B cell (primary cell): ENCODE measurements at regions not wholly inside any gene's neighbourhood (a gene's known extent, or its start where the extent isn't known, plus 50 kb on each side); places are given as distances from the start of the nearest gene placed in this dataset.

ENCODE experiments used
- ATAC-seq: fragments of 200-7000 bp; cut with Tn5 transposase; one replicate; pipeline ENCODE4 v1.10.0; 2021; ENCODE audit warnings: low read depth, mild to moderate bottlenecking, moderate number of reproducible peaks, moderate library complexity
- CTCF ChIA-PET: fragments of 350-600 bp; sonication (Branson Sonifier 250); formaldehyde crosslinking; loops from one replicate; lab custom pipeline; 2021; ENCODE audit warnings: antibody characterized with exemption, inconsistent platforms; lab: Charles Lee
- POLR2A ChIA-PET: fragments of 350-600 bp; sonication (Branson Sonifier 250); formaldehyde crosslinking; loops from one replicate; lab custom pipeline; 2021; ENCODE audit warnings: antibody characterized with exemption; lab: Charles Lee
- DNase-seq: peaks from one replicate; pipeline ENCODE4 v3.0.0; 2013
- H2AFZ ChIP-seq: 2 replicates; pipeline ENCODE4 v1.6.1; 2012; ENCODE audit warnings: mild to moderate bottlenecking, low read depth, low read length; ENCODE audit not compliant: insufficient read depth, poor library complexity, severe bottlenecking
- H3K27ac ChIP-seq, 2 donors: 1 replicate in 1 of 2; 2 replicates in 1 of 2; pipeline ENCODE4 v1.5.1; 2012 to 2013; ENCODE audit warnings: low read length in 2 of 2, mild to moderate bottlenecking in 2 of 2, moderate library complexity in 1 of 2
- H3K27me3 ChIP-seq, 4 experiments: fragments of 200-600 bp in 1 of 4; sonication (generic) in 1 of 4; replicated peaks in 1 of 4; 1 replicate in 2 of 4; 2 replicates in 2 of 4; pipeline versions ENCODE4 v1.6.1 to v1.7.0; 2013 to 2016; ENCODE audit warnings: low read length in 3 of 4, mild to moderate bottlenecking in 2 of 4, mixed read lengths in 1 of 4, moderate library complexity in 1 of 4; ENCODE audit not compliant: insufficient read depth in 4 of 4, control insufficient read depth in 3 of 4; ENCODE audit errors: control extremely low read depth in 1 of 4
- H3K36me3 ChIP-seq, 2 experiments: replicated peaks in 1 of 2; 1 replicate in 1 of 2; 2 replicates in 1 of 2; pipeline versions ENCODE4 v1.6.1 to v1.7.1; 2013; ENCODE audit warnings: low read length in 1 of 2; ENCODE audit not compliant: insufficient read depth in 2 of 2, control insufficient read depth in 1 of 2; ENCODE audit errors: control extremely low read depth in 1 of 2, extremely low read depth in 1 of 2
- H3K4me1 ChIP-seq, 2 donors: fragments of 200-600 bp in 1 of 2; sonication (generic) in 1 of 2; 1 replicate in 1 of 2; 2 replicates in 1 of 2; pipeline versions ENCODE4 v1.5.1 to v1.6.1; 2013 to 2017; ENCODE audit warnings: low read length in 2 of 2; ENCODE audit not compliant: control insufficient read depth in 2 of 2, insufficient read depth in 2 of 2
- H3K4me2 ChIP-seq: replicated peaks from 2 replicates; pipeline ENCODE3; 2012; ENCODE audit warnings: mild to moderate bottlenecking, low read depth, low read length; ENCODE audit not compliant: poor library complexity, severe bottlenecking
- H3K4me3 ChIP-seq, 5 experiments: fragments of 200-600 bp in 1 of 5; sonication (generic) in 1 of 5; 1 replicate in 3 of 5; 2 replicates in 2 of 5; pipeline versions ENCODE4 v1.5.1 to v1.7.0; 2011 to 2016; ENCODE audit warnings: low read length in 4 of 5, mild to moderate bottlenecking in 4 of 5, low read depth in 2 of 5, control low read depth in 1 of 5, moderate library complexity in 1 of 5; ENCODE audit not compliant: insufficient read depth in 1 of 5; ENCODE audit errors: control extremely low read depth in 1 of 5, extremely low read depth in 1 of 5
- H3K79me2 ChIP-seq: fragments of 200-600 bp; sonication (generic); one replicate; pipeline ENCODE4 v1.6.0; 2016; ENCODE audit warnings: low read length; ENCODE audit not compliant: control insufficient read depth, insufficient read depth
- H3K9ac ChIP-seq: fragments of 200-600 bp; sonication (generic); 2 replicates; pipeline ENCODE4 v1.6.1; 2017; ENCODE audit warnings: mild to moderate bottlenecking, low read length, moderate library complexity
- H3K9me3 ChIP-seq, 3 donors: one replicate each; pipeline versions ENCODE4 v1.6.1 to v1.7.1; 2013; ENCODE audit warnings: low read length in 2 of 3; ENCODE audit not compliant: control insufficient read depth in 2 of 3, insufficient read depth in 1 of 3; ENCODE audit errors: control extremely low read depth in 1 of 3
- H4K20me1 ChIP-seq: 2 replicates; pipeline ENCODE4 v1.6.0; 2012; ENCODE audit warnings: mild to moderate bottlenecking, low read length; ENCODE audit not compliant: insufficient read depth, control insufficient read depth, poor library complexity, severe bottlenecking
- H3K27ac Mint-ChIP-seq: one replicate; pipeline ENCODE4 v1.8.0; 2021; ENCODE audit warnings: mixed read lengths
- H3K27me3 Mint-ChIP-seq: one replicate; pipeline ENCODE4 v1.8.0; 2021; ENCODE audit warnings: mixed read lengths
- H3K4me1 Mint-ChIP-seq: one replicate; pipeline ENCODE4 v1.8.0; 2021; ENCODE audit warnings: mixed read lengths
- H3K4me3 Mint-ChIP-seq: one replicate; pipeline ENCODE4 v1.8.0; 2021; ENCODE audit warnings: mixed read lengths
- H3K9me3 Mint-ChIP-seq: one replicate; pipeline ENCODE4 v1.8.0; 2022; ENCODE audit warnings: mixed read lengths; ENCODE audit not compliant: insufficient read depth
- EZH2 ChIP-seq: IDR thresholded peaks from 2 replicates; pipeline ENCODE4 v1.6.1; 2012; ENCODE audit warnings: borderline replicate concordance, low read depth, mild to moderate bottlenecking, moderate library complexity, low read length; ENCODE audit not compliant: insufficient read depth, poor library complexity, severe bottlenecking
- WGBS: methylation state at CpG from one replicate; pipeline ENCODE4 v1.1.5; 2013; ENCODE audit warnings: missing lambda C conversion rate; ENCODE audit not compliant: insufficient coverage; 5-methylcytosine and 5-hydroxymethylcytosine counted together
- intact Hi-C: fragments of 100-400 bp; cut with micrococcal nuclease; formaldehyde crosslinking; loops from one replicate; pipeline ENCODE4 v1.10.0; 2022
- TF ChIP-seq, protein P1 (sequence below): fragments of 200-600 bp; IDR thresholded peaks from one replicate; pipeline ENCODE4 v1.8.0; 2022; ENCODE audit warnings: antibody characterized with exemption, mild to moderate bottlenecking

DNA sequence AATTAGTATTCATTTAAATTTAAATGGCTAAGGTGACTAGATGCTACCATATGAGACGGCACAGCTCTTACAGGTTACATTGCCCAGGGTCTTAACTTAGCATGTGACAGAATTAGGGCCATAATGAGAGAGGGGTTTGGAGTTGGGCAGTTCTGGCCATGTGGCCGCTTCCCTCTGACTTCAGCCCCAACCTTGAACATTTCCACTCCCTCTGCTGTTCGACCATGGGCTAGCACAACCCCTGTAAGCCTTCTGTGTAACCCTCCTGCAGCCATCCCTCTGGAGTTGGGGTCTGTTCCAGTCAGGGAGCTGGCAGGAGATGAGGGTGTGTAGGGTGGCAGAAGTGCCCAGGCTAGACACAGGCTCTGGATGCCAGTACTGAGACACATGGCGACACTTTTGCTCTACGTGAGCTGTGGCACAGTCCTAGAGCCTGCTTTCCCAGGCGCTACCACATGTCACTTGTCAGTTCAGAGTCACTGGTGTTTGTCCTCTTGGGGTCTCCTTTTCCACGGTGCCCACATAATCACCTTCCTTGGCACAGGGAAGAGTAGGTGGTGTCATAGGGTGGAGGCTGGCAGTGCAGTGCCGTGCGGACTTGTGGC is 128.7 kb upstream of the PITX1 start:
- ATAC-seq, result no peak
- no peak overlapping the region for H3K4me2 ChIP-seq
- peaks cover 0 to 26% (median 2%) of the 10 kb centered on the region in 4 experiments for H3K27me3 ChIP-seq
- no peak overlapping the region for H3K27ac ChIP-seq
- 92% methylated on average over 6 of the region's 9 CpGs for WGBS
- no peak overlapping the region for H3K27ac Mint-ChIP-seq
- H2AFZ ChIP-seq, result no peak overlapping the region
- peaks cover 9% of the 10 kb centered on the region for H3K9me3 Mint-ChIP-seq
- H3K9me3 ChIP-seq, result peaks cover 1 to 18% (median 7%) of the 10 kb centered on the region in 3 donors
- TF ChIP-seq, protein P1, sequence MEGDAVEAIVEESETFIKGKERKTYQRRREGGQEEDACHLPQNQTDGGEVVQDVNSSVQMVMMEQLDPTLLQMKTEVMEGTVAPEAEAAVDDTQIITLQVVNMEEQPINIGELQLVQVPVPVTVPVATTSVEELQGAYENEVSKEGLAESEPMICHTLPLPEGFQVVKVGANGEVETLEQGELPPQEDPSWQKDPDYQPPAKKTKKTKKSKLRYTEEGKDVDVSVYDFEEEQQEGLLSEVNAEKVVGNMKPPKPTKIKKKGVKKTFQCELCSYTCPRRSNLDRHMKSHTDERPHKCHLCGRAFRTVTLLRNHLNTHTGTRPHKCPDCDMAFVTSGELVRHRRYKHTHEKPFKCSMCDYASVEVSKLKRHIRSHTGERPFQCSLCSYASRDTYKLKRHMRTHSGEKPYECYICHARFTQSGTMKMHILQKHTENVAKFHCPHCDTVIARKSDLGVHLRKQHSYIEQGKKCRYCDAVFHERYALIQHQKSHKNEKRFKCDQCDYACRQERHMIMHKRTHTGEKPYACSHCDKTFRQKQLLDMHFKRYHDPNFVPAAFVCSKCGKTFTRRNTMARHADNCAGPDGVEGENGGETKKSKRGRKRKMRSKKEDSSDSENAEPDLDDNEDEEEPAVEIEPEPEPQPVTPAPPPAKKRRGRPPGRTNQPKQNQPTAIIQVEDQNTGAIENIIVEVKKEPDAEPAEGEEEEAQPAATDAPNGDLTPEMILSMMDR, result no peak
- TF ChIP-seq EZH2, result no peak
- H3K79me2 ChIP-seq, result no peaks in the 10 kb centered on the region
- H3K4me3 Mint-ChIP-seq, result no peak overlapping the region
- H3K9ac ChIP-seq, result no peak overlapping the region
- H3K27me3 Mint-ChIP-seq, result peaks cover 44% of the 10 kb centered on the region
- H3K4me1 Mint-ChIP-seq, result no peaks in the 10 kb centered on the region
- H4K20me1 ChIP-seq, result no peaks in the 10 kb centered on the region
- DNase-seq, result no peak
- intact Hi-C loops, result no loop called here
- CTCF ChIA-PET, result no interaction called here
- no peaks in the 10 kb centered on the region for H3K4me1 ChIP-seq
- no peak overlapping the region for H3K4me3 ChIP-seq
- POLR2A ChIA-PET, result no interaction called here
- no peaks in the 10 kb centered on the region for H3K36me3 ChIP-seq

DNA sequence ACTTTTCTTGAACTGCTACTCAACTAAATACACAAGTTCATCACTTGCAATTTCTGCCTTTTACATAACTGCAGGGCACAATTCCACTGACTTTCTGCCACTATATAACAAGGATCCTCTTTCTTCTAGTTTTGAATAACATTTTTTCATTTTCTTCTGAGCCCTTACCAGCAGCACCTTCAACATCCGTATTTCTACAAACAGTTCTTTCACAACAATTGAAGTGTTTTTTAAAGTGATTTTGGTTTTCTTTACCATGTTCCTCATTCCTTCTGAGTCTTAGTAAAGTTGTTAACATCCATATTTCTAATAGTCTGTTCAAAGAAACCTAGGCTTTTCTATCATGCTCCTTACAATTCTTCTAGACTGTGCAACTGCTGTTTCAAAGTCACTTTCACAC is 127.2 kb upstream of the PITX1 start:
- Histone ChIP-seq H3K27me3 (peaks cover 0 to 20% (median 2%) of the 10 kb centered on the region in 4 experiments), H3K4me3 (no peak overlapping the region), H3K79me2 (no peaks in the 10 kb centered on the region), H3K9ac (no peak overlapping the region), H3K4me2 (no peak overlapping the region), H3K9me3 (peaks cover 1 to 23% (median 21%) of the 10 kb centered on the region in 3 donors), H3K36me3 (no peaks in the 10 kb centered on the region), H4K20me1 (no peaks in the 10 kb centered on the region), H3K4me1 (no peaks in the 10 kb centered on the region), H2AFZ (no peak overlapping the region), H3K27ac (no peak overlapping the region)
- Mint-ChIP-seq H3K27me3 (peaks cover 33% of the 10 kb centered on the region), H3K9me3 (peaks cover 12% of the 10 kb centered on the region), H3K4me1 (no peaks in the 10 kb centered on the region), H3K27ac (no peak overlapping the region), H3K4me3 (no peak overlapping the region)
- no CpG with 5 or more reads among the region's 1 CpG for WGBS
- intact Hi-C loops, result no loop called here
- DNase-seq (no peak), ATAC-seq (no peak)
- TF ChIP-seq, protein P1, result no peak
- no peak for TF ChIP-seq EZH2
- POLR2A ChIA-PET, result no interaction called here
- CTCF ChIA-PET, result no interaction called here
